A549 (cell line): ENCODE measurements at regions not wholly inside any gene's neighbourhood (a gene's known extent, or its start where the extent isn't known, plus 50 kb on each side); places are given as distances from the start of the nearest gene placed in this dataset.

Source experiments
- CHD2 ChIP-seq: fragments of 150-350 bp; IDR thresholded peaks from 2 replicates; pipeline ENCODE4 v1.6.1; 2014; ENCODE audit warnings: low read length; ENCODE audit not compliant: partially characterized antibody
- CHD4 ChIP-seq: fragments of 200-600 bp; sonication (generic); IDR thresholded peaks from 2 replicates; pipeline ENCODE4 v1.6.1; 2016; ENCODE audit warnings: antibody characterized with exemption, mild to moderate bottlenecking, borderline replicate concordance
- CTCF ChIP-seq: fragments of >200 bp; sonication (Bioruptor Twin); formaldehyde crosslinking; IDR thresholded peaks from 3 replicates; pipeline ENCODE4 v1.5.1; 2016
- POLR2A ChIP-seq: IDR thresholded peaks from 2 replicates; pipeline ENCODE4 v1.6.1; 2012; ENCODE audit warnings: mild to moderate bottlenecking, low read length

GRCh38 chrX:97847885-97848679 is 964.4 kb downstream of the RPA4 start:
- TF ChIP-seq CTCF (no peak), CHD2 (no peak), POLR2A (no peak), CHD4 (no peak)
